Cardiac fibroblast (primary cell): ENCODE measurements at regions not wholly inside any gene's neighbourhood (a gene's known extent, or its start where the extent isn't known, plus 50 kb on each side); places are given as distances from the start of the nearest gene placed in this dataset.

Experiments used
- DNase-seq, 2 donors: peaks; one replicate each; pipeline versions ENCODE4 v3.0.0 to v3.0.0-alpha.2; 2010; ENCODE audit warnings: low read depth in 2 of 2
- H3K4me3 ChIP-seq, 2 donors: replicated peaks in 1 of 2; 1 replicate in 1 of 2; 2 replicates in 1 of 2; pipeline ENCODE4 v1.5.1; 2011; ENCODE audit warnings: low read depth in 2 of 2, low read length in 2 of 2, mild to moderate bottlenecking in 2 of 2, moderate library complexity in 1 of 2
- CTCF ChIP-seq: IDR thresholded peaks from one replicate; pipeline ENCODE4 v1.5.1; 2011; ENCODE audit warnings: low read depth, mild to moderate bottlenecking, low read length, inconsistent platforms

- peak in 1 of 2 donors; percentile 29 for DNase-seq
- no peak for TF ChIP-seq CTCF
These were observed 70.0 kb upstream of the PCBD1 start for GRCh38 chr10:70958396-70958795.

GRCh38 chr10:70960316-70960715, 72.0 kb upstream of the PCBD1 start:
- TF ChIP-seq CTCF, result no peak
- H3K4me3 ChIP-seq, result no peak overlapping the region
- DNase-seq, result no peak

More at GRCh38 chr10:70958396-70958795, 70.0 kb upstream of the PCBD1 start:
- no peak overlapping the region for H3K4me3 ChIP-seq

- H3K4me3 ChIP-seq, result no peak overlapping the region
- TF ChIP-seq CTCF, result no peak
- no peak for DNase-seq
These were observed 72.6 kb upstream of the PCBD1 start for GRCh38 chr10:70960783-70961570.

GRCh38 chr10:70962686-70963085, 74.3 kb upstream of the PCBD1 start:
- no peak overlapping the region for H3K4me3 ChIP-seq
- no peak for DNase-seq
- no peak for TF ChIP-seq CTCF

- no peak for DNase-seq
- no peak for TF ChIP-seq CTCF
- H3K4me3 ChIP-seq, result no peak overlapping the region
These were observed 74.9 kb upstream of the PCBD1 start for GRCh38 chr10:70963271-70963670.

- no peak overlapping the region for H3K4me3 ChIP-seq
- TF ChIP-seq CTCF, result no peak
These were observed 75.9 kb upstream of the PCBD1 start for GRCh38 chr10:70964245-70964644.

GRCh38 chr10:70964881-70965280, 76.5 kb upstream of the PCBD1 start:
- no peak overlapping the region for H3K4me3 ChIP-seq
- no peak for TF ChIP-seq CTCF
- no peak for DNase-seq

More at GRCh38 chr10:70964245-70964644, 75.9 kb upstream of the PCBD1 start:
- DNase-seq, result no peak
